ENCODE measurements at regions not wholly inside any gene's neighbourhood (a gene's known extent, or its start where the extent isn't known, plus 50 kb on each side); places are given as distances from the start of the nearest gene placed in this dataset.

DNA sequence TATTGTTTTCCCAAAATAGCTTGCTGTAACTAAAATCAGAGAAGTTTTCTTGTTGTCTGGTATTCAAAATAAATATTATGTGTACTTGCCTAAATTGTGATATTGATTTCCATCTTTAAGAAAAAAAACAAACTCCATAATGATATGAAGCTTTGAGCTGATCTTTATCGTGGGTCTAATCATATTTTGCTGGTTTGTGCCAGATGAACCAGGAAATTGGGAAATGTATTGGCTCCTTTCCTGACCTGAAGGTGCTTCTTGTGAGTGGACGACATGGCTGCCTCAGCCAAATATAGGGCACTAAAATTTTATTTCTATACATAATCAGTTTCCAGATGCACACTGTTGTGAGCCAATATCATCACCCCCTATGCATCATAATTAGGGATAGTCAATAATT, 113.3 kb downstream of the DIPK2A start:
- no peak overlapping the region for H3K4me3 ChIP-seq
- H3K36me3 ChIP-seq: no peaks in the 10 kb centered on the region
- no peaks in the 10 kb centered on the region for H3K4me1 ChIP-seq (ENCODE audit: control insufficient read depth in 1 of 2, low read depth in 2 of 2)
- no peaks in the 10 kb centered on the region for H3K9me3 ChIP-seq
- DNase-seq (ENCODE audit: low spot score) (no peak), ATAC-seq (ENCODE audit: insufficient number of reproducible peaks, low FRiP score, low read depth) (no peak)
- no peak overlapping the region for H3K27ac ChIP-seq
- H3K27me3 ChIP-seq (replicated peaks; ENCODE audit: insufficient read depth): no peaks in the 10 kb centered on the region
- no peak for TF ChIP-seq CTCF (IDR thresholded peaks at IDR 0.05)

GRCh38 chr3:144085964-144086363, 114.3 kb downstream of the DIPK2A start:
- H3K4me3 ChIP-seq: no peak overlapping the region
- ATAC-seq (ENCODE audit: insufficient number of reproducible peaks, low FRiP score, low read depth) (no peak), DNase-seq (ENCODE audit: low spot score) (no peak)
- H3K27me3 ChIP-seq (replicated peaks; ENCODE audit: insufficient read depth): no peaks in the 10 kb centered on the region
- H3K36me3 ChIP-seq: no peaks in the 10 kb centered on the region
- H3K27ac ChIP-seq: no peak overlapping the region
- no peaks in the 10 kb centered on the region for H3K9me3 ChIP-seq
- H3K4me1 ChIP-seq (ENCODE audit: control insufficient read depth in 1 of 2, low read depth in 2 of 2): no peaks in the 10 kb centered on the region
- no peak for TF ChIP-seq CTCF (IDR thresholded peaks at IDR 0.05)

- Histone ChIP-seq H3K4me3 (no peak overlapping the region), H3K36me3 (no peaks in the 10 kb centered on the region), H3K27me3 (replicated peaks; ENCODE audit: insufficient read depth) (no peaks in the 10 kb centered on the region), H3K4me1 (ENCODE audit: control insufficient read depth in 1 of 2, low read depth in 2 of 2) (no peaks in the 10 kb centered on the region), H3K9me3 (no peaks in the 10 kb centered on the region), H3K27ac (no peak overlapping the region)
- DNase-seq (ENCODE audit: low spot score) (no peak), ATAC-seq (ENCODE audit: insufficient number of reproducible peaks, low FRiP score, low read depth) (no peak)
- TF ChIP-seq CTCF (IDR thresholded peaks at IDR 0.05): no peak
Observed at GRCh38 chr3:144096016-144096415, 124.4 kb downstream of the DIPK2A start.

- no peak overlapping the region for H3K4me3 ChIP-seq
- H3K27me3 ChIP-seq (replicated peaks; ENCODE audit: insufficient read depth): no peaks in the 10 kb centered on the region
- DNase-seq (ENCODE audit: low spot score) (no peak), ATAC-seq (ENCODE audit: insufficient number of reproducible peaks, low FRiP score, low read depth) (no peak)
- H3K9me3 ChIP-seq: no peaks in the 10 kb centered on the region
- H3K27ac ChIP-seq: no peak overlapping the region
- no peaks in the 10 kb centered on the region for H3K36me3 ChIP-seq
- H3K4me1 ChIP-seq (ENCODE audit: control insufficient read depth in 1 of 2, low read depth in 2 of 2): peaks cover 0 to 3% of the 10 kb centered on the region in 2 donors
- TF ChIP-seq CTCF (IDR thresholded peaks at IDR 0.05): no peak
Observed at GRCh38 chr3:144097163-144097562, 125.5 kb downstream of the DIPK2A start.

DNA sequence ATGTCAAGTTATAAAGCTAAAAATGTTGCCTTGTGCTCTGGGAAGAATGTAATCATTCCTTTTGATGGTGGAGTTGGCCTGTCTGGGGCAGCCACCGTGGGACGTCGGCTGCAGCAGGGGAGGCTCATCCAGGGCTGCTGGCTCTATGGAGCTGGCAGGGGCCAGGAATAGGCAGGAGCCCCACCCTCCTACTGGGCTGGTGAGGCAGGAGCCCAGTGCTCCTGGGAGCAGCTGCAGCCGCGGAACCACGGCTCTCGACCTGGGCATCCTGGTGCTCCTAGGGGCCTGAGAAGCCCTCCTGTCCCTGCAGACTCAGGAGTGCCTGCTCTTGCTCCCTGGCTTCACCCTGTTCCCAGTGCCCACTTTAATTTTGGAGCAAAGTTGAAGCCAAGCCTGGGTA, 127.1 kb downstream of the DIPK2A start:
- no peak for ATAC-seq (ENCODE audit: insufficient number of reproducible peaks, low FRiP score, low read depth)

More for the DNA sequence above, 127.1 kb downstream of the DIPK2A start:
- Histone ChIP-seq H3K27ac (no peak overlapping the region), H3K4me1 (ENCODE audit: control insufficient read depth in 1 of 2, low read depth in 2 of 2) (peaks cover 6 to 7% of the 10 kb centered on the region in 2 donors), H3K9me3 (no peaks in the 10 kb centered on the region), H3K4me3 (no peak overlapping the region), H3K27me3 (replicated peaks; ENCODE audit: insufficient read depth) (no peaks in the 10 kb centered on the region), H3K36me3 (no peaks in the 10 kb centered on the region)
- TF ChIP-seq CTCF (IDR thresholded peaks at IDR 0.05): no peak
- no peak for DNase-seq (ENCODE audit: low spot score)
